K562 (cell line): ENCODE measurements at regions not wholly inside any gene's neighbourhood (a gene's known extent, or its start where the extent isn't known, plus 50 kb on each side); places are given as distances from the start of the nearest gene placed in this dataset.

Experiments
- ATAC-seq: fragments of 200-7000 bp; cut with Tn5 transposase; 3 replicates; pipeline ENCODE4 v1.9.1; 2020; ENCODE audit warnings: moderate library complexity
- BruUV-seq: library from RNA; stranded (reverse); fragments of 400-500 nt; replicated peaks from 2 replicates; lab custom pipeline; 2021; lab: Mats Ljungman, UMichigan
- CTCF ChIA-PET: fragments of 300-600 bp; formaldehyde crosslinking; extraction: SDS; loops from one replicate; lab custom pipeline; 2021; ENCODE audit warnings: low intra/inter-chr PET ratio; lab: Yijun Ruan, JAX
- POLR2A ChIA-PET: fragments of 300-600, 350-650 bp; sonication (Branson Sonifier 250); formaldehyde crosslinking; extraction: SDS; loops from one replicate; lab custom pipeline; 2021; ENCODE audit warnings: antibody characterized with exemption, inconsistent platforms; lab: Yijun Ruan, JAX
- DNase-seq, 4 experiments: peaks; one replicate each; pipeline versions ENCODE4 v3.0.0 to v3.0.0-alpha.2; 2011 to 2018; ENCODE audit warnings: low spot score in 3 of 4, mixed read lengths in 3 of 4; ENCODE audit errors: extremely low read depth in 1 of 4
- FAIRE-seq: peaks from 2 replicates; lab custom pipeline; 2011; peaks lifted over from hg19 to GRCh38; lab: Jason Lieb, UNC
- H2AFZ ChIP-seq: 2 replicates; pipeline ENCODE4 v1.6.0; 2011; ENCODE audit warnings: low read depth, low read length, control low read depth, inconsistent platforms
- H3K27ac ChIP-seq: fragments of 200-600 bp; 3 replicates; pipeline ENCODE4 v1.8.0; 2011; ENCODE audit warnings: low read depth, mild to moderate bottlenecking, control low read depth, inconsistent platforms, low read length, moderate library complexity, mixed read lengths; ENCODE audit errors: extremely low read depth
- H3K27me3 ChIP-seq, 2 experiments: fragments of 300-600 bp in 1 of 2; 2 replicates in 1 of 2; 3 replicates in 1 of 2; pipeline versions ENCODE4 v1.6.0 to v1.8.0; 2011; ENCODE audit warnings: inconsistent platforms in 2 of 2, low read length in 2 of 2, mild to moderate bottlenecking in 1 of 2, mixed read lengths in 1 of 2, moderate library complexity in 1 of 2; ENCODE audit not compliant: control insufficient read depth in 2 of 2, insufficient read depth in 2 of 2
- H3K36me3 ChIP-seq: fragments of 300-600 bp; 3 replicates; pipeline ENCODE4 v1.8.0; 2011; ENCODE audit warnings: mild to moderate bottlenecking, low read length, inconsistent platforms; ENCODE audit not compliant: control insufficient read depth, insufficient read depth
- H3K4me1 ChIP-seq, 2 experiments: fragments of 200-600 bp in 1 of 2; replicated peaks in 1 of 2; 2 replicates in 1 of 2; 3 replicates in 1 of 2; pipeline versions ENCODE4 v1.5.1 to v1.8.0; 2011; ENCODE audit warnings: inconsistent platforms in 2 of 2, low read length in 2 of 2, mild to moderate bottlenecking in 1 of 2, mixed read lengths in 1 of 2, moderate library complexity in 1 of 2; ENCODE audit not compliant: control insufficient read depth in 2 of 2, insufficient read depth in 2 of 2
- H3K4me2 ChIP-seq: 2 replicates; pipeline ENCODE4 v1.6.1; 2011; ENCODE audit warnings: low read length, control low read depth, inconsistent platforms, mixed read lengths; ENCODE audit not compliant: insufficient read depth
- H3K4me3 ChIP-seq: fragments of 200-600 bp; sonication (generic), shearing (Covaris generic); 2 replicates; pipeline ENCODE4 v1.5.1; 2016; ENCODE audit warnings: control low read depth, inconsistent platforms
- H3K79me2 ChIP-seq: fragments of 200-600 bp; 3 replicates; pipeline ENCODE4 v1.8.0; 2011; ENCODE audit warnings: low read length, inconsistent platforms; ENCODE audit not compliant: control insufficient read depth, insufficient read depth
- H3K9ac ChIP-seq, 2 experiments: 2 replicates each; pipeline versions ENCODE4 v1.6.0 to v1.6.1; 2011; ENCODE audit warnings: low read depth in 2 of 2, low read length in 2 of 2, control low read depth in 1 of 2, inconsistent platforms in 1 of 2, mild to moderate bottlenecking in 1 of 2, mixed read lengths in 1 of 2; ENCODE audit not compliant: insufficient read depth in 1 of 2
- H3K9me1 ChIP-seq: one replicate; pipeline ENCODE4 v1.6.0; 2011; ENCODE audit warnings: inconsistent platforms, mild to moderate bottlenecking, low read length, moderate library complexity; ENCODE audit not compliant: control insufficient read depth, insufficient read depth
- H3K9me3 ChIP-seq: replicated peaks from 2 replicates; pipeline ENCODE4 v1.5.1; 2011; ENCODE audit warnings: low read depth, low read length, inconsistent platforms; ENCODE audit not compliant: control insufficient read depth, insufficient read depth
- H4K20me1 ChIP-seq: replicated peaks from 2 replicates; pipeline ENCODE4 v1.6.1; 2011; ENCODE audit warnings: low read length, inconsistent platforms, mixed read lengths; ENCODE audit not compliant: control insufficient read depth, insufficient read depth
- FOXK2 ChIP-seq, 2 experiments: fragments of 450-650 bp; IDR thresholded peaks in 1 of 2; conservative IDR thresholded peaks in 1 of 2; 2 replicates each; pipeline ENCODE4 v1.6.1; 2016; ENCODE audit warnings: low read depth in 2 of 2, mild to moderate bottlenecking in 1 of 2
- NFYB ChIP-seq: IDR thresholded peaks from 2 replicates; pipeline ENCODE4 v1.6.1; 2011; ENCODE audit warnings: mild to moderate bottlenecking, moderate library complexity; ENCODE audit not compliant: insufficient read length; ENCODE audit errors: extremely low read depth
- ZNF274 ChIP-seq: IDR thresholded peaks from 2 replicates; pipeline ENCODE4 v1.6.1; 2011; ENCODE audit warnings: low read depth, mild to moderate bottlenecking, low read length, moderate library complexity, borderline replicate concordance
- ZNF324 ChIP-seq: fragments of 250-450 bp; sonication (Bioruptor Pico); IDR thresholded peaks from 2 replicates; pipeline ENCODE4 v1.4.0; 2020; ENCODE audit warnings: mild to moderate bottlenecking
- ZNF444 ChIP-seq: fragments of 250-450 bp; sonication (Bioruptor Pico); IDR thresholded peaks from 2 replicates; pipeline ENCODE4 v1.4.0; 2020; ENCODE audit warnings: mild to moderate bottlenecking, moderate library complexity
- WGBS: fragments of 100-300 bp; shearing (Covaris generic); methylation state at CpG from one replicate; pipeline ENCODE4 v1.1.6; 2016; ENCODE audit warnings: low coverage, mixed read lengths; ENCODE audit not compliant: insufficient coverage; ENCODE audit errors: missing lambda C conversion rate; 5-methylcytosine and 5-hydroxymethylcytosine counted together
- in situ Hi-C: fragments of 300-500 bp; cut with MboI; formaldehyde crosslinking; loops from 4 replicates; pipeline ENCODE4 v1.15.0; 2018; ENCODE audit warnings: inconsistent platforms, mixed read lengths
- intact Hi-C: fragments of 100-400 bp; cut with micrococcal nuclease; formaldehyde crosslinking; loops from 2 replicates; pipeline ENCODE4 v1.14.2; 2022
- TF ChIP-seq, protein P1 (sequence below), 2 experiments: fragments of 150-350 bp in 1 of 2; IDR thresholded peaks; 2 replicates each; pipeline ENCODE4 v1.6.1; 2012 to 2016; ENCODE audit warnings: low read depth in 2 of 2, low read length in 2 of 2, mild to moderate bottlenecking in 1 of 2, moderate library complexity in 1 of 2
- TF ChIP-seq, protein P2 (sequence below): sonication (generic); formaldehyde crosslinking; IDR thresholded peaks from 2 replicates; pipeline ENCODE4 v1.8.1; 2022; ENCODE audit warnings: missing genetic modification reagents
- TF ChIP-seq, protein P3 (sequence below): fragments of 250-450 bp; sonication (Bioruptor Pico); IDR thresholded peaks from 2 replicates; pipeline ENCODE4 v1.4.0; 2020; ENCODE audit warnings: mild to moderate bottlenecking
- TF ChIP-seq, protein P4 (sequence below): IDR thresholded peaks from 2 replicates; pipeline ENCODE4 v1.6.1; 2012; ENCODE audit warnings: low read depth, low read length, improper control_type of control experiment, borderline replicate concordance
- TF ChIP-seq, protein P5 (sequence below): fragments of 250-450 bp; sonication (Bioruptor Pico); IDR thresholded peaks from 2 replicates; pipeline ENCODE4 v1.4.0; 2020; ENCODE audit warnings: mild to moderate bottlenecking, moderate library complexity

DNA sequence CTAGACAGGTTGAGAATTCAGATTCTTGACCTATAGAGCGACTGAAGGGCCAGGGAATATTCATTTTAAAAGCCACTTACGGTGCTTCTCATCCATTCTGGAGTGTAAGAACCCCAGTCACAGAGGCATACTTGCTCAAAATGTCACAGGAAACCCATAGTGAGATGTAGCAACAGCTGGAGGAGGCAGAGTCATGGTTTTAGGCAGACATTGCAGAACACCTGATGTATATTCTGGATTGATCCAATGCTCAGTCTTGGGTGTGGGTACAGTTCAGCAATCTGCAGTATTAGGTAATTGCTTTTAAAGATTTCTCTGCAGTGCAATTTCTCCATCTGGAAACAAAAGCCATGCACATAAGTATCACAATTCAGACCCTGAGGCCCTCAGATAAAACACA, 137.4 kb upstream of the SLC22A23 start:
- H3K4me2 ChIP-seq, result no peak overlapping the region
- WGBS, result 2% methylated on average over 2 of the region's 2 CpGs
- H3K79me2 ChIP-seq, result no peaks in the 10 kb centered on the region
- no peak for DNase-seq
- H3K27ac ChIP-seq, result no peak overlapping the region
- no peak overlapping the region for H3K9ac ChIP-seq
- in situ Hi-C loops (loop anchor here (10.0 kb wide), 1 partner anchor 309 kb away; no protein-coding TSS in a partner anchor), intact Hi-C loops (no loop called here)
- H3K9me3 ChIP-seq, result no peaks in the 10 kb centered on the region
- no peak overlapping the region for H3K4me3 ChIP-seq
- no peak for ATAC-seq
- no peaks in the 10 kb centered on the region for H3K4me1 ChIP-seq
- CTCF ChIA-PET, result no interaction called here
- no peak for FAIRE-seq
- H4K20me1 ChIP-seq, result no peaks in the 10 kb centered on the region
- BruUV-seq, result no TSS peak
- no peaks in the 10 kb centered on the region for H3K9me1 ChIP-seq
- no peak overlapping the region for H2AFZ ChIP-seq
- peaks cover 32 to 42% of the 10 kb centered on the region in 2 experiments for H3K27me3 ChIP-seq
- POLR2A ChIA-PET, result interaction anchor here (0.6 kb wide), 1 partner anchor 243 kb away, joined by 3 read pairs; no protein-coding TSS in a partner anchor
- H3K36me3 ChIP-seq, result no peaks in the 10 kb centered on the region
- TF ChIP-seq, protein P1, sequence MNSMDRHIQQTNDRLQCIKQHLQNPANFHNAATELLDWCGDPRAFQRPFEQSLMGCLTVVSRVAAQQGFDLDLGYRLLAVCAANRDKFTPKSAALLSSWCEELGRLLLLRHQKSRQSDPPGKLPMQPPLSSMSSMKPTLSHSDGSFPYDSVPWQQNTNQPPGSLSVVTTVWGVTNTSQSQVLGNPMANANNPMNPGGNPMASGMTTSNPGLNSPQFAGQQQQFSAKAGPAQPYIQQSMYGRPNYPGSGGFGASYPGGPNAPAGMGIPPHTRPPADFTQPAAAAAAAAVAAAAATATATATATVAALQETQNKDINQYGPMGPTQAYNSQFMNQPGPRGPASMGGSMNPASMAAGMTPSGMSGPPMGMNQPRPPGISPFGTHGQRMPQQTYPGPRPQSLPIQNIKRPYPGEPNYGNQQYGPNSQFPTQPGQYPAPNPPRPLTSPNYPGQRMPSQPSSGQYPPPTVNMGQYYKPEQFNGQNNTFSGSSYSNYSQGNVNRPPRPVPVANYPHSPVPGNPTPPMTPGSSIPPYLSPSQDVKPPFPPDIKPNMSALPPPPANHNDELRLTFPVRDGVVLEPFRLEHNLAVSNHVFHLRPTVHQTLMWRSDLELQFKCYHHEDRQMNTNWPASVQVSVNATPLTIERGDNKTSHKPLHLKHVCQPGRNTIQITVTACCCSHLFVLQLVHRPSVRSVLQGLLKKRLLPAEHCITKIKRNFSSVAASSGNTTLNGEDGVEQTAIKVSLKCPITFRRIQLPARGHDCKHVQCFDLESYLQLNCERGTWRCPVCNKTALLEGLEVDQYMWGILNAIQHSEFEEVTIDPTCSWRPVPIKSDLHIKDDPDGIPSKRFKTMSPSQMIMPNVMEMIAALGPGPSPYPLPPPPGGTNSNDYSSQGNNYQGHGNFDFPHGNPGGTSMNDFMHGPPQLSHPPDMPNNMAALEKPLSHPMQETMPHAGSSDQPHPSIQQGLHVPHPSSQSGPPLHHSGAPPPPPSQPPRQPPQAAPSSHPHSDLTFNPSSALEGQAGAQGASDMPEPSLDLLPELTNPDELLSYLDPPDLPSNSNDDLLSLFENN (IDR thresholded peaks at IDR 0.05; ENCODE audit: low read depth in 2 of 2, low read length in 2 of 2), result no peak
- TF ChIP-seq, protein P2, sequence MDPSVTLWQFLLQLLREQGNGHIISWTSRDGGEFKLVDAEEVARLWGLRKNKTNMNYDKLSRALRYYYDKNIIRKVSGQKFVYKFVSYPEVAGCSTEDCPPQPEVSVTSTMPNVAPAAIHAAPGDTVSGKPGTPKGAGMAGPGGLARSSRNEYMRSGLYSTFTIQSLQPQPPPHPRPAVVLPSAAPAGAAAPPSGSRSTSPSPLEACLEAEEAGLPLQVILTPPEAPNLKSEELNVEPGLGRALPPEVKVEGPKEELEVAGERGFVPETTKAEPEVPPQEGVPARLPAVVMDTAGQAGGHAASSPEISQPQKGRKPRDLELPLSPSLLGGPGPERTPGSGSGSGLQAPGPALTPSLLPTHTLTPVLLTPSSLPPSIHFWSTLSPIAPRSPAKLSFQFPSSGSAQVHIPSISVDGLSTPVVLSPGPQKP (CRISPR knock-in tag), result no peak
- TF ChIP-seq ZNF444 (CRISPR knock-in tag) (no peak), NFYB (no peak), FOXK2 (conservative IDR thresholded peaks at IDR 0.05 in 1 of 2, IDR thresholded peaks at IDR 0.05 in 1 of 2; ENCODE audit: low read depth in 2 of 2) (no peak), ZNF324 (no peak), ZNF274 (no peak)
- TF ChIP-seq, protein P3, sequence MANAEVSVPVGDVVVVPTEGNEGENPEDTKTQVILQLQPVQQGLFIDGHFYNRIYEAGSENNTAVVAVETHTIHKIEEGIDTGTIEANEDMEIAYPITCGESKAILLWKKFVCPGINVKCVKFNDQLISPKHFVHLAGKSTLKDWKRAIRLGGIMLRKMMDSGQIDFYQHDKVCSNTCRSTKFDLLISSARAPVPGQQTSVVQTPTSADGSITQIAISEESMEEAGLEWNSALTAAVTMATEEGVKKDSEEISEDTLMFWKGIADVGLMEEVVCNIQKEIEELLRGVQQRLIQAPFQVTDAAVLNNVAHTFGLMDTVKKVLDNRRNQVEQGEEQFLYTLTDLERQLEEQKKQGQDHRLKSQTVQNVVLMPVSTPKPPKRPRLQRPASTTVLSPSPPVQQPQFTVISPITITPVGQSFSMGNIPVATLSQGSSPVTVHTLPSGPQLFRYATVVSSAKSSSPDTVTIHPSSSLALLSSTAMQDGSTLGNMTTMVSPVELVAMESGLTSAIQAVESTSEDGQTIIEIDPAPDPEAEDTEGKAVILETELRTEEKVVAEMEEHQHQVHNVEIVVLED (CRISPR knock-in tag), result no peak
- TF ChIP-seq, protein P4, sequence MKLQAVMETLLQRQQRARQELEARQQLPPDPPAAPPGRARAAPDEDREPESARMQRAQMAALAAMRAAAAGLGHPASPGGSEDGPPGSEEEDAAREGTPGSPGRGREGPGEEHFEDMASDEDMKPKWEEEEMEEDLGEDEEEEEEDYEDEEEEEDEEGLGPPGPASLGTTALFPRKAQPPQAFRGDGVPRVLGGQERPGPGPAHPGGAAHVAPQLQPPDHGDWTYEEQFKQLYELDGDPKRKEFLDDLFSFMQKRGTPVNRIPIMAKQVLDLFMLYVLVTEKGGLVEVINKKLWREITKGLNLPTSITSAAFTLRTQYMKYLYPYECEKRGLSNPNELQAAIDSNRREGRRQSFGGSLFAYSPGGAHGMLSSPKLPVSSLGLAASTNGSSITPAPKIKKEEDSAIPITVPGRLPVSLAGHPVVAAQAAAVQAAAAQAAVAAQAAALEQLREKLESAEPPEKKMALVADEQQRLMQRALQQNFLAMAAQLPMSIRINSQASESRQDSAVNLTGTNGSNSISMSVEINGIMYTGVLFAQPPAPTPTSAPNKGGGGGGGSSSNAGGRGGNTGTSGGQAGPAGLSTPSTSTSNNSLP, result no peak
- TF ChIP-seq, protein P5, sequence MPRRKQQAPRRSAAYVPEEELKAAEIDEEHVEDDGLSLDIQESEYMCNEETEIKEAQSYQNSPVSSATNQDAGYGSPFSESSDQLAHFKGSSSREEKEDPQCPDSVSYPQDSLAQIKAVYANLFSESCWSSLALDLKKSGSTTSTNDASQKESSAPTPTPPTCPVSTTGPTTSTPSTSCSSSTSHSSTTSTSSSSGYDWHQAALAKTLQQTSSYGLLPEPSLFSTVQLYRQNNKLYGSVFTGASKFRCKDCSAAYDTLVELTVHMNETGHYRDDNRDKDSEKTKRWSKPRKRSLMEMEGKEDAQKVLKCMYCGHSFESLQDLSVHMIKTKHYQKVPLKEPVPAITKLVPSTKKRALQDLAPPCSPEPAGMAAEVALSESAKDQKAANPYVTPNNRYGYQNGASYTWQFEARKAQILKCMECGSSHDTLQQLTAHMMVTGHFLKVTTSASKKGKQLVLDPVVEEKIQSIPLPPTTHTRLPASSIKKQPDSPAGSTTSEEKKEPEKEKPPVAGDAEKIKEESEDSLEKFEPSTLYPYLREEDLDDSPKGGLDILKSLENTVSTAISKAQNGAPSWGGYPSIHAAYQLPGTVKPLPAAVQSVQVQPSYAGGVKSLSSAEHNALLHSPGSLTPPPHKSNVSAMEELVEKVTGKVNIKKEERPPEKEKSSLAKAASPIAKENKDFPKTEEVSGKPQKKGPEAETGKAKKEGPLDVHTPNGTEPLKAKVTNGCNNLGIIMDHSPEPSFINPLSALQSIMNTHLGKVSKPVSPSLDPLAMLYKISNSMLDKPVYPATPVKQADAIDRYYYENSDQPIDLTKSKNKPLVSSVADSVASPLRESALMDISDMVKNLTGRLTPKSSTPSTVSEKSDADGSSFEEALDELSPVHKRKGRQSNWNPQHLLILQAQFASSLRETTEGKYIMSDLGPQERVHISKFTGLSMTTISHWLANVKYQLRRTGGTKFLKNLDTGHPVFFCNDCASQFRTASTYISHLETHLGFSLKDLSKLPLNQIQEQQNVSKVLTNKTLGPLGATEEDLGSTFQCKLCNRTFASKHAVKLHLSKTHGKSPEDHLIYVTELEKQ (CRISPR knock-in tag), result no peak
